ENCODE measurements at regions not wholly inside any gene's neighbourhood (a gene's known extent, or its start where the extent isn't known, plus 50 kb on each side); places are given as distances from the start of the nearest gene placed in this dataset.

DNA sequence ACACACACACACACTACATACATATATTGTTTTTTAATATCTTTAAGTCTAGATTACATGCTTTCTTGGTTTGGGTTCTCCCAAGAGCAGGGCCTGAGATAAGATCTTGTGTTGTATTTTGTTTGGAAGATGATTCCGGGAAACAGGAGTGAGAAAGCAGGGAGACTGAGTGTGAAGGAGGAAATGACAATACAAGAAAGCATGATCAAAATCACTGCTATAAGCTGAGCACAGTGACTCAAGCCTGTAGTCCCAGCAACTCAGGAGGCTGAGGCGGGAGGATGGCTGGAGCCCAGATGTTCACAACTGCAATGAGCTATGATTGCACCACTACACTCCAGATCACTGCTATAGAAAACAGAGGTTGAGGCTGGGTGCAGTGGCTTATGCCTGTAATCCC, 267.6 kb downstream of the SKIDA1 start:
- no peak for FAIRE-seq
- DNase-seq = no peak
- intact Hi-C loops (cut with DNase I) = no loop called here

DNA sequence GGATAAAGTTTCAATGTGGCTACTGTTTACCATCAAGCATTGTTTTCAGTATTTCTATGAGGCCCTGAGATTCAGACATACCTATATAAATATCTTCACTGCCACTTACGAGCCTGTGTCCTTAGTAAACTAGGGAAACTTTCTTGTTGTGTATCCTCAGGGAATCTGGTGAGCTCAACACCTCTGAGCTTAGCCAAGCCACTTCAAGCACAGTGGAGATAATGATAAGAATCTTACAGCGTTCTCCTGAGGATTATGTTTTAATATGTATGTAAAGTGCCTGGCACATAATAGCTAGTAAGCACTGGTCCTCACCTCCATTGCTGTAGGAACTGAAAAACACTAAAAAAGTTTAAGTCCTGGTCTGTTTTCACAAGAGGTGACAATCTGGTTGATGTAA, 268.3 kb downstream of the SKIDA1 start:
- Histone ChIP-seq H3K27ac (ENCODE audit: low read depth in 2 of 2, low read length in 2 of 2) (no peak overlapping the region), H3K4me1 (ENCODE audit: control insufficient read depth in 2 of 3, insufficient read depth in 2 of 3, low read depth in 1 of 3, low read length in 3 of 3) (no peaks in the 10 kb centered on the region), H3K36me3 (ENCODE audit: control insufficient read depth in 2 of 3, insufficient read depth in 3 of 3, low read length in 3 of 3) (no peaks in the 10 kb centered on the region), H3K27me3 (ENCODE audit: control insufficient read depth, insufficient read depth, low read length) (no peaks in the 10 kb centered on the region), H3K4me3 (ENCODE audit: low read length in 3 of 3) (no peak overlapping the region), H3K9me3 (ENCODE audit: control insufficient read depth in 2 of 3, insufficient read depth in 1 of 3, low read length in 3 of 3) (no peaks in the 10 kb centered on the region), H3K9ac (ENCODE audit: low read length in 3 of 3) (no peak overlapping the region)
- TF ChIP-seq, protein P1, sequence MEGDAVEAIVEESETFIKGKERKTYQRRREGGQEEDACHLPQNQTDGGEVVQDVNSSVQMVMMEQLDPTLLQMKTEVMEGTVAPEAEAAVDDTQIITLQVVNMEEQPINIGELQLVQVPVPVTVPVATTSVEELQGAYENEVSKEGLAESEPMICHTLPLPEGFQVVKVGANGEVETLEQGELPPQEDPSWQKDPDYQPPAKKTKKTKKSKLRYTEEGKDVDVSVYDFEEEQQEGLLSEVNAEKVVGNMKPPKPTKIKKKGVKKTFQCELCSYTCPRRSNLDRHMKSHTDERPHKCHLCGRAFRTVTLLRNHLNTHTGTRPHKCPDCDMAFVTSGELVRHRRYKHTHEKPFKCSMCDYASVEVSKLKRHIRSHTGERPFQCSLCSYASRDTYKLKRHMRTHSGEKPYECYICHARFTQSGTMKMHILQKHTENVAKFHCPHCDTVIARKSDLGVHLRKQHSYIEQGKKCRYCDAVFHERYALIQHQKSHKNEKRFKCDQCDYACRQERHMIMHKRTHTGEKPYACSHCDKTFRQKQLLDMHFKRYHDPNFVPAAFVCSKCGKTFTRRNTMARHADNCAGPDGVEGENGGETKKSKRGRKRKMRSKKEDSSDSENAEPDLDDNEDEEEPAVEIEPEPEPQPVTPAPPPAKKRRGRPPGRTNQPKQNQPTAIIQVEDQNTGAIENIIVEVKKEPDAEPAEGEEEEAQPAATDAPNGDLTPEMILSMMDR (IDR thresholded peaks at IDR 0.05; ENCODE audit: borderline replicate concordance, extremely low read depth, insufficient read depth) = no peak
- DNase-seq (no peak), FAIRE-seq (no peak)
- intact Hi-C loops (cut with DNase I) = no loop called here

More for the DNA sequence above, 267.6 kb downstream of the SKIDA1 start:
- no peaks in the 10 kb centered on the region for H3K36me3 ChIP-seq (ENCODE audit: control insufficient read depth in 2 of 3, insufficient read depth in 3 of 3, low read length in 3 of 3)
- no peaks in the 10 kb centered on the region for H3K9me3 ChIP-seq (ENCODE audit: control insufficient read depth in 2 of 3, insufficient read depth in 1 of 3, low read length in 3 of 3)
- H3K27ac ChIP-seq (ENCODE audit: low read depth in 2 of 2, low read length in 2 of 2) = no peak overlapping the region
- TF ChIP-seq, protein P1 (IDR thresholded peaks at IDR 0.05; ENCODE audit: borderline replicate concordance, extremely low read depth, insufficient read depth) = no peak
- H3K4me1 ChIP-seq (ENCODE audit: control insufficient read depth in 2 of 3, insufficient read depth in 2 of 3, low read depth in 1 of 3, low read length in 3 of 3) = no peaks in the 10 kb centered on the region
- no peak overlapping the region for H3K9ac ChIP-seq (ENCODE audit: low read length in 3 of 3)
- no peak overlapping the region for H3K4me3 ChIP-seq (ENCODE audit: low read length in 3 of 3)
- H3K27me3 ChIP-seq (ENCODE audit: control insufficient read depth, insufficient read depth, low read length) = no peaks in the 10 kb centered on the region

DNA sequence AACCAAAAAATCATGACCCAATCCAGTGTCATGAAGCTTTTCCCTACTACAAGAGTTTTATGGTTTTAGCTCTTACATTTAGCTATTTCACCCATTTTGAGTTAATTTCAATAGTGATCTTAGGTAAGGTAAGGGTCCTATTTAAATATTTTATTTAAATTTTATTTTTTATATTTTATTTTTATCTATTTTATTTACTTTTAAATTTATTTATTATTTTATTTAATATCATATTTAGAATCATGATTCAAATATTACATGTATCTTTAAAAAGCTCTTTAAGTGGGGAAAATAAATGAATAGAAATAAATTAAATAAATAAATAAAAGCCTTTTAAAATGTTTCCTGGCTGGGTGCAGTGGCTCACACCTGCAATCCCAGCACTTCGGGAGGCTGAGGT, 276.0 kb downstream of the SKIDA1 start:
- H3K4me1 ChIP-seq (ENCODE audit: control insufficient read depth in 2 of 3, insufficient read depth in 2 of 3, low read depth in 1 of 3, low read length in 3 of 3) = no peaks in the 10 kb centered on the region
- TF ChIP-seq, protein P1 (IDR thresholded peaks at IDR 0.05; ENCODE audit: borderline replicate concordance, extremely low read depth, insufficient read depth) = no peak
- DNase-seq (no peak), FAIRE-seq (peak; percentile 91)
- H3K9me3 ChIP-seq (ENCODE audit: control insufficient read depth in 2 of 3, insufficient read depth in 1 of 3, low read length in 3 of 3) = no peaks in the 10 kb centered on the region
- no peak overlapping the region for H3K4me3 ChIP-seq (ENCODE audit: low read length in 3 of 3)
- H3K27ac ChIP-seq (ENCODE audit: low read depth in 2 of 2, low read length in 2 of 2) = no peak overlapping the region
- no peak overlapping the region for H3K9ac ChIP-seq (ENCODE audit: low read length in 3 of 3)
- H3K36me3 ChIP-seq (ENCODE audit: control insufficient read depth in 2 of 3, insufficient read depth in 3 of 3, low read length in 3 of 3) = no peaks in the 10 kb centered on the region
- no peaks in the 10 kb centered on the region for H3K27me3 ChIP-seq (ENCODE audit: control insufficient read depth, insufficient read depth, low read length)
- intact Hi-C loops (cut with DNase I) = no loop called here

- TF ChIP-seq, protein P1 (IDR thresholded peaks at IDR 0.05; ENCODE audit: borderline replicate concordance, extremely low read depth, insufficient read depth) = no peak
- DNase-seq = no peak
Measured at GRCh38 chr10:21247592-21247991, 277.9 kb downstream of the SKIDA1 start.

More at GRCh38 chr10:21247592-21247991, 277.9 kb downstream of the SKIDA1 start:
- Histone ChIP-seq H3K9me3 (ENCODE audit: control insufficient read depth in 2 of 3, insufficient read depth in 1 of 3, low read length in 3 of 3) (no peaks in the 10 kb centered on the region), H3K9ac (ENCODE audit: low read length in 3 of 3) (no peak overlapping the region), H3K27ac (ENCODE audit: low read depth in 2 of 2, low read length in 2 of 2) (no peak overlapping the region), H3K27me3 (ENCODE audit: control insufficient read depth, insufficient read depth, low read length) (no peaks in the 10 kb centered on the region), H3K4me1 (ENCODE audit: control insufficient read depth in 2 of 3, insufficient read depth in 2 of 3, low read depth in 1 of 3, low read length in 3 of 3) (no peaks in the 10 kb centered on the region), H3K4me3 (ENCODE audit: low read length in 3 of 3) (no peak overlapping the region), H3K36me3 (ENCODE audit: control insufficient read depth in 2 of 3, insufficient read depth in 3 of 3, low read length in 3 of 3) (no peaks in the 10 kb centered on the region)
- FAIRE-seq = no peak
- intact Hi-C loops (cut with DNase I) = no loop called here
